GM12878 (cell line): ENCODE measurements at regions not wholly inside any gene's neighbourhood (a gene's known extent, or its start where the extent isn't known, plus 50 kb on each side); places are given as distances from the start of the nearest gene placed in this dataset.

Source experiments
- BACH1 ChIP-seq: fragments of 450-650 bp; IDR thresholded peaks from 2 replicates; pipeline ENCODE4 v1.6.1; 2017; ENCODE audit warnings: mild to moderate bottlenecking, borderline replicate concordance
- BCL11A ChIP-seq: IDR thresholded peaks from 2 replicates; pipeline ENCODE4 v1.6.1; 2011; ENCODE audit warnings: low read depth, low read length
- BHLHE40 ChIP-seq, 2 experiments: fragments of 450-650 bp in 1 of 2; IDR thresholded peaks; 2 replicates each; pipeline ENCODE4 v1.6.1; 2011 to 2017; ENCODE audit warnings: low read depth in 2 of 2, borderline replicate concordance in 1 of 2, improper control_type of control experiment in 1 of 2, low read length in 1 of 2, mild to moderate bottlenecking in 1 of 2
- CHD1 ChIP-seq: IDR thresholded peaks from 2 replicates; pipeline ENCODE4 v1.6.1; 2012; ENCODE audit warnings: low read depth, low read length, improper control_type of control experiment
- CREM ChIP-seq: IDR thresholded peaks from 2 replicates; pipeline ENCODE4 v1.6.1; 2014; ENCODE audit warnings: antibody characterized with exemption, low read depth
- E4F1 ChIP-seq: fragments of 450-650 bp; IDR thresholded peaks from 2 replicates; pipeline ENCODE4 v1.6.1; 2018; ENCODE audit warnings: borderline replicate concordance, mild to moderate bottlenecking; ENCODE audit not compliant: partially characterized antibody
- ESRRA ChIP-seq: IDR thresholded peaks from 2 replicates; pipeline ENCODE4 v1.6.1; 2012; ENCODE audit warnings: mild to moderate bottlenecking, low read length, improper control_type of control experiment
- HSF1 ChIP-seq: fragments of 150-350 bp; IDR thresholded peaks from 2 replicates; pipeline ENCODE4 v1.6.1; 2014; ENCODE audit warnings: mild to moderate bottlenecking, low read depth, low read length
- IKZF1 ChIP-seq: fragments of 450-650 bp; conservative IDR thresholded peaks from 2 replicates; pipeline ENCODE4 v1.6.1; 2017; ENCODE audit warnings: antibody characterized with exemption, mild to moderate bottlenecking
- KLF5 ChIP-seq: fragments of 450-650 bp; IDR thresholded peaks from 2 replicates; pipeline ENCODE4 v1.6.1; 2014; ENCODE audit warnings: mild to moderate bottlenecking; ENCODE audit not compliant: partially characterized antibody
- MEF2A ChIP-seq: IDR thresholded peaks from 2 replicates; pipeline ENCODE4 v1.6.1; 2011; ENCODE audit warnings: low read depth, mild to moderate bottlenecking, low read length, moderate library complexity; ENCODE audit not compliant: insufficient read depth
- MLLT1 ChIP-seq: fragments of 450-650 bp; IDR thresholded peaks from 2 replicates; pipeline ENCODE4 v1.6.1; 2016; ENCODE audit warnings: mild to moderate bottlenecking
- POLR2AphosphoS5 ChIP-seq: IDR thresholded peaks from 2 replicates; pipeline ENCODE4 v1.6.1; 2011; ENCODE audit warnings: mild to moderate bottlenecking, low read length, inconsistent platforms
- PRDM15 ChIP-seq: fragments of 450-650 bp; formaldehyde crosslinking; IDR thresholded peaks from 2 replicates; pipeline ENCODE4 v1.4.0; 2020; ENCODE audit warnings: mild to moderate bottlenecking, moderate library complexity
- SPI1 ChIP-seq: IDR thresholded peaks from 2 replicates; pipeline ENCODE4 v1.6.1; 2011; ENCODE audit warnings: low read depth, mild to moderate bottlenecking, low read length, moderate library complexity, borderline replicate concordance; ENCODE audit not compliant: insufficient read depth
- STAT3 ChIP-seq: IDR thresholded peaks from 2 replicates; pipeline ENCODE4 v1.6.1; 2011; ENCODE audit warnings: low read depth, low read length, improper control_type of control experiment
- WRNIP1 ChIP-seq: IDR thresholded peaks from 2 replicates; pipeline ENCODE4 v1.6.1; 2011; ENCODE audit warnings: low read depth, low read length, improper control_type of control experiment, borderline replicate concordance
- ZBTB33 ChIP-seq: fragments of 450-650 bp; IDR thresholded peaks from 2 replicates; pipeline ENCODE4 v1.6.1; 2017; ENCODE audit warnings: mild to moderate bottlenecking
- ZSCAN29 ChIP-seq: fragments of 450-650 bp; IDR thresholded peaks from 2 replicates; pipeline ENCODE4 v1.6.1; 2017; ENCODE audit warnings: mild to moderate bottlenecking, moderate library complexity
- ZZZ3 ChIP-seq: IDR thresholded peaks from 2 replicates; pipeline ENCODE4 v1.6.1; 2011; ENCODE audit warnings: low read depth; ENCODE audit not compliant: control insufficient read depth, insufficient read length

GRCh38 chr13:22915442-22916082 lies 265.2 kb upstream of the SGCG start (continued):
- TF ChIP-seq ZBTB33: no peak
- no peak for TF ChIP-seq BCL11A
- TF ChIP-seq POLR2AphosphoS5: no peak
- TF ChIP-seq STAT3: no peak
- no peak for TF ChIP-seq CREM
- no peak for TF ChIP-seq BACH1
- no peak for TF ChIP-seq ESRRA
- peak; percentile 53 for TF ChIP-seq IKZF1
- no peak for TF ChIP-seq ZZZ3
- no peak for TF ChIP-seq HSF1
- no peak for TF ChIP-seq ZSCAN29
- no peak for TF ChIP-seq WRNIP1
- TF ChIP-seq KLF5: no peak
- no peak for TF ChIP-seq MEF2A
- no peak for TF ChIP-seq PRDM15 (CRISPR knock-in tag)
- TF ChIP-seq MLLT1: no peak
- TF ChIP-seq CHD1: no peak
- peak in 1 of 2 experiments; percentile 52; a peak in 1 of 4 replicates for TF ChIP-seq BHLHE40 (IDR thresholded peaks at IDR 0.05; ENCODE audit: borderline replicate concordance in 1 of 2, low read depth in 2 of 2, low read length in 1 of 2)
- no peak for TF ChIP-seq E4F1
- no peak for TF ChIP-seq SPI1
